Colonic mucosa (tissue), 4 donors: ENCODE measurements at regions not wholly inside any gene's neighbourhood (a gene's known extent, or its start where the extent isn't known, plus 50 kb on each side); places are given as distances from the start of the nearest gene placed in this dataset.

Experiments
- DNase-seq: peaks from one replicate; pipeline ENCODE4 v3.0.0-alpha.2; 2020
- H3K27ac ChIP-seq: fragments of 200-600 bp; one replicate; pipeline ENCODE4 v1.8.0; 2021
- H3K27me3 ChIP-seq: fragments of 200-600 bp; one replicate; pipeline ENCODE4 v1.8.0; 2021
- H3K36me3 ChIP-seq: fragments of 200-600 bp; one replicate; pipeline ENCODE4 v1.8.0; 2021
- H3K4me1 ChIP-seq: fragments of 200-600 bp; one replicate; pipeline ENCODE4 v1.8.0; 2021; ENCODE audit warnings: mild to moderate bottlenecking
- H3K4me3 ChIP-seq: fragments of 200-600 bp; one replicate; pipeline ENCODE4 v1.8.0; 2021
- H3K9ac ChIP-seq, 2 donors: one replicate each; pipeline ENCODE4 v1.7.0; 2013; ENCODE audit warnings: control low read depth in 2 of 2, low read depth in 2 of 2, low read length in 2 of 2
- H3K9me3 ChIP-seq: fragments of 200-600 bp; one replicate; pipeline ENCODE4 v1.8.0; 2021
- CTCF ChIP-seq: fragments of 200-600 bp; IDR thresholded peaks from one replicate; pipeline ENCODE4 v1.8.0; 2022; ENCODE audit warnings: antibody characterized with exemption, mild to moderate bottlenecking
- intact Hi-C: fragments of 100-400 bp; cut with DNase I; formaldehyde crosslinking; loops from one replicate; pipeline ENCODE4 v1.14.1; 2022
- donor health status: healthy.
- donor health status: DM: no; HTN: no; CAD: no.
- donor health status: DM: no; HTN: no; CAD: no.

- TF ChIP-seq CTCF = no peak
- no peaks in the 10 kb centered on the region for H3K9me3 ChIP-seq
- no peaks in the 10 kb centered on the region for H3K36me3 ChIP-seq
- no peak overlapping the region for H3K9ac ChIP-seq
- no peak for DNase-seq
- H3K27ac ChIP-seq = no peak overlapping the region
- no peaks in the 10 kb centered on the region for H3K27me3 ChIP-seq
- H3K4me1 ChIP-seq = no peaks in the 10 kb centered on the region
- no peak overlapping the region for H3K4me3 ChIP-seq
- intact Hi-C loops = no loop called here
These were observed 418.3 kb upstream of the B3GAT1 start for GRCh38 chr11:134830312-134830711.

GRCh38 chr11:134823970-134824369 is 411.9 kb upstream of the B3GAT1 start:
- H3K27me3 ChIP-seq = no peaks in the 10 kb centered on the region
- intact Hi-C loops = no loop called here
- no peak for TF ChIP-seq CTCF
- DNase-seq = no peak
- H3K4me3 ChIP-seq = no peak overlapping the region
- no peak overlapping the region for H3K27ac ChIP-seq
- no peaks in the 10 kb centered on the region for H3K4me1 ChIP-seq
- H3K9me3 ChIP-seq = no peaks in the 10 kb centered on the region
- no peaks in the 10 kb centered on the region for H3K36me3 ChIP-seq
- no peak overlapping the region for H3K9ac ChIP-seq

GRCh38 chr11:134822897-134823296 is 410.9 kb upstream of the B3GAT1 start:
- no peak for DNase-seq
- Histone ChIP-seq H3K36me3 (no peaks in the 10 kb centered on the region), H3K27ac (no peak overlapping the region), H3K9ac (no peak overlapping the region), H3K9me3 (no peaks in the 10 kb centered on the region), H3K4me3 (no peak overlapping the region), H3K27me3 (no peaks in the 10 kb centered on the region), H3K4me1 (no peaks in the 10 kb centered on the region)
- no peak for TF ChIP-seq CTCF
- intact Hi-C loops = no loop called here

- Histone ChIP-seq H3K9me3 (no peaks in the 10 kb centered on the region), H3K27me3 (no peaks in the 10 kb centered on the region), H3K36me3 (no peaks in the 10 kb centered on the region), H3K27ac (no peak overlapping the region), H3K4me3 (no peak overlapping the region), H3K9ac (no peak overlapping the region), H3K4me1 (no peaks in the 10 kb centered on the region)
- DNase-seq = no peak
- intact Hi-C loops = no loop called here
- no peak for TF ChIP-seq CTCF
These were observed 409.4 kb upstream of the B3GAT1 start for GRCh38 chr11:134821422-134821821.

- Histone ChIP-seq H3K4me3 (no peak overlapping the region), H3K4me1 (no peaks in the 10 kb centered on the region), H3K36me3 (no peaks in the 10 kb centered on the region), H3K27me3 (no peaks in the 10 kb centered on the region), H3K9ac (no peak overlapping the region), H3K27ac (no peak overlapping the region), H3K9me3 (no peaks in the 10 kb centered on the region)
- TF ChIP-seq CTCF = no peak
- no peak for DNase-seq
- intact Hi-C loops = no loop called here
These were observed 407.0 kb upstream of the B3GAT1 start for GRCh38 chr11:134819041-134819440.

GRCh38 chr11:134818516-134818915 is 406.5 kb upstream of the B3GAT1 start:
- intact Hi-C loops = no loop called here
- Histone ChIP-seq H3K27me3 (no peaks in the 10 kb centered on the region), H3K27ac (no peak overlapping the region), H3K4me1 (no peaks in the 10 kb centered on the region), H3K9me3 (no peaks in the 10 kb centered on the region), H3K9ac (no peak overlapping the region), H3K36me3 (no peaks in the 10 kb centered on the region), H3K4me3 (no peak overlapping the region)
- no peak for TF ChIP-seq CTCF
- no peak for DNase-seq
